Suprapubic skin (tissue), 4 donors: ENCODE measurements at regions not wholly inside any gene's neighbourhood (a gene's known extent, or its start where the extent isn't known, plus 50 kb on each side); places are given as distances from the start of the nearest gene placed in this dataset.

Experiments
- EP300 ChIP-seq: sonication (generic); formaldehyde crosslinking; IDR thresholded peaks from one replicate; pipeline ENCODE4 v1.6.1; 2017; ENCODE audit warnings: antibody characterized with exemption
- POLR2A ChIP-seq, 2 donors: fragments of 450-650 bp; IDR thresholded peaks; one replicate each; pipeline ENCODE4 v1.6.1; 2017; ENCODE audit warnings: antibody characterized with exemption in 2 of 2, mild to moderate bottlenecking in 2 of 2, moderate library complexity in 2 of 2
- POLR2AphosphoS5 ChIP-seq, 3 donors: sonication (generic); formaldehyde crosslinking; IDR thresholded peaks; one replicate each; pipeline ENCODE4 v1.6.1; 2017; ENCODE audit warnings: antibody characterized with exemption in 3 of 3
- TF ChIP-seq, protein P1 (sequence below), 2 donors: fragments of 200-600 bp in 1 of 2; fragments of 450-650 bp in 1 of 2; sonication (generic) in 1 of 2; IDR thresholded peaks; one replicate each; pipeline ENCODE4 v1.5.1; 2016 to 2019; ENCODE audit warnings: antibody characterized with exemption in 2 of 2, mild to moderate bottlenecking in 1 of 2, moderate library complexity in 1 of 2

DNA sequence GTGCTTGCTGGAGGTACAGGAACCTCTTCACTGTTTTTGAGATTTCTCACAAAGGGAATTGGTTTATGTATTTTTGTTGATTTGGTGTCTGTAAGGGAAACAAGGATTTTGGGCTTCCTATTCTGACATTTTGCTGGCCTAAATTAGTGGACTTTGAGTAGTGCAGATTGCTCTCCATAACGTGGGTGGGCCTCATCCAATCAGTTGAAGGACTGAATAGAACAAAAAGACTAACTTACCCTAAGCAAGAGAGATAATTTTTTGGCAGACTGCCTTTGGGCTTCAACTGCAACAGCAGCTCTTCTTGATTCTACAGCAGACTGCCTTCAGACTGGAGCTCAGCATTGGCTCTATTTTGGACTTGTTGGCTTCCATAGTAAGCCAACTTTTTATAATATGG, 93.2 kb downstream of the MSX2 start:
- TF ChIP-seq, protein P1, sequence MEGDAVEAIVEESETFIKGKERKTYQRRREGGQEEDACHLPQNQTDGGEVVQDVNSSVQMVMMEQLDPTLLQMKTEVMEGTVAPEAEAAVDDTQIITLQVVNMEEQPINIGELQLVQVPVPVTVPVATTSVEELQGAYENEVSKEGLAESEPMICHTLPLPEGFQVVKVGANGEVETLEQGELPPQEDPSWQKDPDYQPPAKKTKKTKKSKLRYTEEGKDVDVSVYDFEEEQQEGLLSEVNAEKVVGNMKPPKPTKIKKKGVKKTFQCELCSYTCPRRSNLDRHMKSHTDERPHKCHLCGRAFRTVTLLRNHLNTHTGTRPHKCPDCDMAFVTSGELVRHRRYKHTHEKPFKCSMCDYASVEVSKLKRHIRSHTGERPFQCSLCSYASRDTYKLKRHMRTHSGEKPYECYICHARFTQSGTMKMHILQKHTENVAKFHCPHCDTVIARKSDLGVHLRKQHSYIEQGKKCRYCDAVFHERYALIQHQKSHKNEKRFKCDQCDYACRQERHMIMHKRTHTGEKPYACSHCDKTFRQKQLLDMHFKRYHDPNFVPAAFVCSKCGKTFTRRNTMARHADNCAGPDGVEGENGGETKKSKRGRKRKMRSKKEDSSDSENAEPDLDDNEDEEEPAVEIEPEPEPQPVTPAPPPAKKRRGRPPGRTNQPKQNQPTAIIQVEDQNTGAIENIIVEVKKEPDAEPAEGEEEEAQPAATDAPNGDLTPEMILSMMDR (IDR thresholded peaks at IDR 0.05) = no peak
- TF ChIP-seq POLR2A (IDR thresholded peaks at IDR 0.05) (no peak), EP300 (no peak), POLR2AphosphoS5 (IDR thresholded peaks at IDR 0.05) (no peak)
